GM12878 (cell line): ENCODE measurements at regions not wholly inside any gene's neighbourhood (a gene's known extent, or its start where the extent isn't known, plus 50 kb on each side); places are given as distances from the start of the nearest gene placed in this dataset.

ENCODE experiments used
- EP300 ChIP-seq, 2 experiments: fragments of 150-350 bp in 1 of 2; IDR thresholded peaks; 2 replicates each; pipeline ENCODE4 v1.6.1; 2011 to 2012; ENCODE audit warnings: low read depth in 2 of 2, low read length in 2 of 2, borderline replicate concordance in 1 of 2, improper control_type of control experiment in 1 of 2, inconsistent platforms in 1 of 2; ENCODE audit not compliant: control insufficient read depth in 1 of 2
- EZH2 ChIP-seq: IDR thresholded peaks from 2 replicates; pipeline ENCODE4 v1.6.1; 2012; ENCODE audit warnings: low read depth, mild to moderate bottlenecking, control low read depth, inconsistent platforms, low read length, borderline replicate concordance; ENCODE audit not compliant: control insufficient read depth
- FOXK2 ChIP-seq: fragments of 450-650 bp; IDR thresholded peaks from 2 replicates; pipeline ENCODE4 v1.6.1; 2017; ENCODE audit warnings: mild to moderate bottlenecking, moderate library complexity
- NFIC ChIP-seq: IDR thresholded peaks from 2 replicates; pipeline ENCODE4 v1.6.1; 2012; ENCODE audit warnings: low read depth, mild to moderate bottlenecking, inconsistent platforms, low read length, moderate library complexity
- POLR2A ChIP-seq: IDR thresholded peaks from 2 replicates; pipeline ENCODE4 v1.6.1; 2011; ENCODE audit warnings: low read depth, mild to moderate bottlenecking, low read length
- RCOR1 ChIP-seq: conservative IDR thresholded peaks from 2 replicates; pipeline ENCODE4 v1.6.1; 2012; ENCODE audit warnings: low read depth, low read length, improper control_type of control experiment
- YY1 ChIP-seq: IDR thresholded peaks from 2 replicates; pipeline ENCODE4 v1.6.1; 2011; ENCODE audit warnings: low read depth, mild to moderate bottlenecking, low read length
- ZZZ3 ChIP-seq: IDR thresholded peaks from 2 replicates; pipeline ENCODE4 v1.6.1; 2011; ENCODE audit warnings: low read depth; ENCODE audit not compliant: control insufficient read depth, insufficient read length
- TF ChIP-seq, protein P1 (sequence below): fragments of 450-650 bp; formaldehyde crosslinking; IDR thresholded peaks from 2 replicates; pipeline ENCODE4 v1.4.0; 2020; ENCODE audit warnings: mild to moderate bottlenecking, moderate library complexity
- TF ChIP-seq, protein P2 (sequence below): fragments of 450-650 bp; IDR thresholded peaks from 2 replicates; pipeline ENCODE4 v1.6.1; 2017; ENCODE audit warnings: low read depth, mild to moderate bottlenecking, moderate library complexity
- TF ChIP-seq, protein P3 (sequence below): fragments of 450-650 bp; IDR thresholded peaks from 2 replicates; pipeline ENCODE4 v1.6.1; 2018; ENCODE audit warnings: mild to moderate bottlenecking, low read depth, moderate library complexity; ENCODE audit not compliant: partially characterized antibody
- TF ChIP-seq, protein P4 (sequence below), 3 experiments: IDR thresholded peaks in 2 of 3; conservative IDR thresholded peaks in 1 of 3; 2 replicates each; pipeline ENCODE4 v1.5.1; 2011; ENCODE audit warnings: low read depth in 3 of 3, low read length in 3 of 3, mild to moderate bottlenecking in 3 of 3, control low read depth in 2 of 3, moderate library complexity in 2 of 3, inconsistent platforms in 1 of 3, mixed read lengths in 1 of 3; ENCODE audit not compliant: control insufficient read depth in 2 of 3, insufficient read depth in 1 of 3; ENCODE audit errors: extremely low read depth in 1 of 3

DNA sequence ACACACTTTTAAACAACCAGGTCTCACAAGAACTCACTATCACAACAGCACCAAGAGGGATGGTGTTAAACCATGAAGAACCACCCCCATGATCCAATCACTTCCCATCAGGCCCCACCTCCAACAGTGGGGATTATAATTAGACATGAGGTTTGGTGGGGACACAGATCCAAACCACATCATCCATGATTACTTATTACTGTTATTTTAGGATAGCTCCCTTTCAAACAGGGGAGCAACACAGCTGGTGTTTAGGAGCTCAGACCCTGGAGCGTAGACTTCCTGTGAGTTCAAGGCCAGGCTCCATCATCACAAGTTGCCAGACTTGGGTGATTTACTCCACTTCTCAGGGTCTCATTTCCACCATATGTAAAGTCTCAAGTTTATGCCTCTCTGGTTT lies 382.7 kb downstream of the HRH4 start:
- TF ChIP-seq, protein P1, sequence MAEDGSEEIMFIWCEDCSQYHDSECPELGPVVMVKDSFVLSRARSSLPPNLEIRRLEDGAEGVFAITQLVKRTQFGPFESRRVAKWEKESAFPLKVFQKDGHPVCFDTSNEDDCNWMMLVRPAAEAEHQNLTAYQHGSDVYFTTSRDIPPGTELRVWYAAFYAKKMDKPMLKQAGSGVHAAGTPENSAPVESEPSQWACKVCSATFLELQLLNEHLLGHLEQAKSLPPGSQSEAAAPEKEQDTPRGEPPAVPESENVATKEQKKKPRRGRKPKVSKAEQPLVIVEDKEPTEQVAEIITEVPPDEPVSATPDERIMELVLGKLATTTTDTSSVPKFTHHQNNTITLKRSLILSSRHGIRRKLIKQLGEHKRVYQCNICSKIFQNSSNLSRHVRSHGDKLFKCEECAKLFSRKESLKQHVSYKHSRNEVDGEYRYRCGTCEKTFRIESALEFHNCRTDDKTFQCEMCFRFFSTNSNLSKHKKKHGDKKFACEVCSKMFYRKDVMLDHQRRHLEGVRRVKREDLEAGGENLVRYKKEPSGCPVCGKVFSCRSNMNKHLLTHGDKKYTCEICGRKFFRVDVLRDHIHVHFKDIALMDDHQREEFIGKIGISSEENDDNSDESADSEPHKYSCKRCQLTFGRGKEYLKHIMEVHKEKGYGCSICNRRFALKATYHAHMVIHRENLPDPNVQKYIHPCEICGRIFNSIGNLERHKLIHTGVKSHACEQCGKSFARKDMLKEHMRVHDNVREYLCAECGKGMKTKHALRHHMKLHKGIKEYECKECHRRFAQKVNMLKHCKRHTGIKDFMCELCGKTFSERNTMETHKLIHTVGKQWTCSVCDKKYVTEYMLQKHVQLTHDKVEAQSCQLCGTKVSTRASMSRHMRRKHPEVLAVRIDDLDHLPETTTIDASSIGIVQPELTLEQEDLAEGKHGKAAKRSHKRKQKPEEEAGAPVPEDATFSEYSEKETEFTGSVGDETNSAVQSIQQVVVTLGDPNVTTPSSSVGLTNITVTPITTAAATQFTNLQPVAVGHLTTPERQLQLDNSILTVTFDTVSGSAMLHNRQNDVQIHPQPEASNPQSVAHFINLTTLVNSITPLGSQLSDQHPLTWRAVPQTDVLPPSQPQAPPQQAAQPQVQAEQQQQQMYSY: no peak
- TF ChIP-seq RCOR1: no peak
- TF ChIP-seq, protein P2, sequence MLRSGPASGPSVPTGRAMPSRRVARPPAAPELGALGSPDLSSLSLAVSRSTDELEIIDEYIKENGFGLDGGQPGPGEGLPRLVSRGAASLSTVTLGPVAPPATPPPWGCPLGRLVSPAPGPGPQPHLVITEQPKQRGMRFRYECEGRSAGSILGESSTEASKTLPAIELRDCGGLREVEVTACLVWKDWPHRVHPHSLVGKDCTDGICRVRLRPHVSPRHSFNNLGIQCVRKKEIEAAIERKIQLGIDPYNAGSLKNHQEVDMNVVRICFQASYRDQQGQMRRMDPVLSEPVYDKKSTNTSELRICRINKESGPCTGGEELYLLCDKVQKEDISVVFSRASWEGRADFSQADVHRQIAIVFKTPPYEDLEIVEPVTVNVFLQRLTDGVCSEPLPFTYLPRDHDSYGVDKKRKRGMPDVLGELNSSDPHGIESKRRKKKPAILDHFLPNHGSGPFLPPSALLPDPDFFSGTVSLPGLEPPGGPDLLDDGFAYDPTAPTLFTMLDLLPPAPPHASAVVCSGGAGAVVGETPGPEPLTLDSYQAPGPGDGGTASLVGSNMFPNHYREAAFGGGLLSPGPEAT: no peak
- no peak for TF ChIP-seq ZZZ3
- TF ChIP-seq, protein P3, sequence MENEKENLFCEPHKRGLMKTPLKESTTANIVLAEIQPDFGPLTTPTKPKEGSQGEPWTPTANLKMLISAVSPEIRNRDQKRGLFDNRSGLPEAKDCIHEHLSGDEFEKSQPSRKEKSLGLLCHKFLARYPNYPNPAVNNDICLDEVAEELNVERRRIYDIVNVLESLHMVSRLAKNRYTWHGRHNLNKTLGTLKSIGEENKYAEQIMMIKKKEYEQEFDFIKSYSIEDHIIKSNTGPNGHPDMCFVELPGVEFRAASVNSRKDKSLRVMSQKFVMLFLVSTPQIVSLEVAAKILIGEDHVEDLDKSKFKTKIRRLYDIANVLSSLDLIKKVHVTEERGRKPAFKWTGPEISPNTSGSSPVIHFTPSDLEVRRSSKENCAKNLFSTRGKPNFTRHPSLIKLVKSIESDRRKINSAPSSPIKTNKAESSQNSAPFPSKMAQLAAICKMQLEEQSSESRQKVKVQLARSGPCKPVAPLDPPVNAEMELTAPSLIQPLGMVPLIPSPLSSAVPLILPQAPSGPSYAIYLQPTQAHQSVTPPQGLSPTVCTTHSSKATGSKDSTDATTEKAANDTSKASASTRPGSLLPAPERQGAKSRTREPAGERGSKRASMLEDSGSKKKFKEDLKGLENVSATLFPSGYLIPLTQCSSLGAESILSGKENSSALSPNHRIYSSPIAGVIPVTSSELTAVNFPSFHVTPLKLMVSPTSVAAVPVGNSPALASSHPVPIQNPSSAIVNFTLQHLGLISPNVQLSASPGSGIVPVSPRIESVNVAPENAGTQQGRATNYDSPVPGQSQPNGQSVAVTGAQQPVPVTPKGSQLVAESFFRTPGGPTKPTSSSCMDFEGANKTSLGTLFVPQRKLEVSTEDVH: no peak
- no peak for TF ChIP-seq POLR2A
- no peak for TF ChIP-seq EZH2
- no peak for TF ChIP-seq NFIC
- TF ChIP-seq, protein P4, sequence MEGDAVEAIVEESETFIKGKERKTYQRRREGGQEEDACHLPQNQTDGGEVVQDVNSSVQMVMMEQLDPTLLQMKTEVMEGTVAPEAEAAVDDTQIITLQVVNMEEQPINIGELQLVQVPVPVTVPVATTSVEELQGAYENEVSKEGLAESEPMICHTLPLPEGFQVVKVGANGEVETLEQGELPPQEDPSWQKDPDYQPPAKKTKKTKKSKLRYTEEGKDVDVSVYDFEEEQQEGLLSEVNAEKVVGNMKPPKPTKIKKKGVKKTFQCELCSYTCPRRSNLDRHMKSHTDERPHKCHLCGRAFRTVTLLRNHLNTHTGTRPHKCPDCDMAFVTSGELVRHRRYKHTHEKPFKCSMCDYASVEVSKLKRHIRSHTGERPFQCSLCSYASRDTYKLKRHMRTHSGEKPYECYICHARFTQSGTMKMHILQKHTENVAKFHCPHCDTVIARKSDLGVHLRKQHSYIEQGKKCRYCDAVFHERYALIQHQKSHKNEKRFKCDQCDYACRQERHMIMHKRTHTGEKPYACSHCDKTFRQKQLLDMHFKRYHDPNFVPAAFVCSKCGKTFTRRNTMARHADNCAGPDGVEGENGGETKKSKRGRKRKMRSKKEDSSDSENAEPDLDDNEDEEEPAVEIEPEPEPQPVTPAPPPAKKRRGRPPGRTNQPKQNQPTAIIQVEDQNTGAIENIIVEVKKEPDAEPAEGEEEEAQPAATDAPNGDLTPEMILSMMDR (IDR thresholded peaks at IDR 0.05 in 2 of 3, conservative IDR thresholded peaks at IDR 0.05 in 1 of 3; ENCODE audit: control insufficient read depth in 2 of 3, extremely low read depth in 1 of 3, insufficient read depth in 1 of 3, low read depth in 3 of 3, low read length in 3 of 3): no peak
- no peak for TF ChIP-seq EP300 (IDR thresholded peaks at IDR 0.05; ENCODE audit: borderline replicate concordance in 1 of 2, control insufficient read depth in 1 of 2, low read depth in 2 of 2, low read length in 2 of 2)
- TF ChIP-seq YY1: no peak
- TF ChIP-seq FOXK2: no peak
